Neural progenitor cell (in vitro differentiated cells): ENCODE measurements at regions not wholly inside any gene's neighbourhood (a gene's known extent, or its start where the extent isn't known, plus 50 kb on each side); places are given as distances from the start of the nearest gene placed in this dataset. TPM values are rescaled to one million over a fixed set of nuclear protein-coding genes. Genes with fewer than 3 reads are reported as not detected.

Experiments used
- DNase-seq: peaks from one replicate; pipeline ENCODE4 v3.0.0-alpha.2; 2016; ENCODE audit warnings: low spot score
- H2AFZ ChIP-seq: fragments of 200-600 bp; sonication (generic); replicated peaks from 2 replicates; pipeline ENCODE4 v1.6.1; 2016; ENCODE audit warnings: antibody characterized with exemption
- H3F3A ChIP-seq: fragments of 200-600 bp; sonication (generic); 2 replicates; pipeline ENCODE4 v1.6.1; 2016; ENCODE audit warnings: antibody characterized with exemption, low read depth
- H3K27ac ChIP-seq: fragments of 200-600 bp; sonication (generic); 2 replicates; pipeline ENCODE4 v1.5.1; 2016; ENCODE audit warnings: mild to moderate bottlenecking
- H3K27me3 ChIP-seq: fragments of 200-600 bp; sonication (generic); 2 replicates; pipeline ENCODE4 v1.6.1; 2016; ENCODE audit warnings: mild to moderate bottlenecking, moderate library complexity
- H3K36me3 ChIP-seq: fragments of 200-600 bp; sonication (generic); 2 replicates; pipeline ENCODE4 v1.5.1; 2016
- H3K4me1 ChIP-seq: fragments of 200-600 bp; sonication (generic); 2 replicates; pipeline ENCODE4 v1.6.1; 2016; ENCODE audit warnings: mixed run types
- H3K4me2 ChIP-seq: fragments of 200-600 bp; sonication (generic); 2 replicates; pipeline ENCODE4 v1.6.1; 2016
- H3K4me3 ChIP-seq: fragments of 200-600 bp; sonication (generic); 2 replicates; pipeline ENCODE4 v1.5.1; 2016
- H3K79me2 ChIP-seq: fragments of 200-600 bp; sonication (generic); 2 replicates; pipeline ENCODE4 v1.6.1; 2016; ENCODE audit warnings: low read depth
- H3K9ac ChIP-seq: fragments of 200-600 bp; sonication (generic); 2 replicates; pipeline ENCODE4 v1.6.1; 2016
- H3K9me3 ChIP-seq: fragments of 200-600 bp; sonication (generic); 2 replicates; pipeline ENCODE4 v1.5.1; 2016; ENCODE audit warnings: low read depth
- H4K20me1 ChIP-seq: fragments of 200-600 bp; sonication (generic); 2 replicates; pipeline ENCODE4 v1.6.1; 2016; ENCODE audit warnings: low read depth
- H3K27ac Mint-ChIP-seq: 3 replicates; pipeline ENCODE4 v1.8.0; 2021; ENCODE audit warnings: mixed read lengths
- H3K27me3 Mint-ChIP-seq: 2 replicates; pipeline ENCODE4 v1.8.0; 2022; ENCODE audit warnings: low read depth, mild to moderate bottlenecking, inconsistent platforms, moderate library complexity, mixed read lengths; ENCODE audit not compliant: insufficient read depth
- H3K36me3 Mint-ChIP-seq: 3 replicates; pipeline ENCODE4 v1.8.0; 2021; ENCODE audit warnings: mixed read lengths
- H3K4me1 Mint-ChIP-seq: 3 replicates; pipeline ENCODE4 v1.8.0; 2021; ENCODE audit warnings: mixed read lengths
- H3K4me3 Mint-ChIP-seq: 3 replicates; pipeline ENCODE4 v1.8.0; 2021; ENCODE audit warnings: mild to moderate bottlenecking, moderate library complexity, mixed read lengths
- H3K9me3 Mint-ChIP-seq: 3 replicates; pipeline ENCODE4 v1.8.0; 2020; ENCODE audit warnings: mixed read lengths
- CTCF ChIP-seq: fragments of 200-600 bp; sonication (generic); IDR thresholded peaks from 2 replicates; pipeline ENCODE4 v1.5.1; 2017; ENCODE audit warnings: antibody characterized with exemption, mild to moderate bottlenecking
- EZH2 ChIP-seq: fragments of 200-600 bp; sonication (generic); IDR thresholded peaks from 2 replicates; pipeline ENCODE4 v1.6.1; 2017; ENCODE audit warnings: antibody characterized with exemption, mild to moderate bottlenecking, moderate library complexity
- EZH2phosphoT487 ChIP-seq: fragments of 200-600 bp; sonication (generic); IDR thresholded peaks from 2 replicates; pipeline ENCODE4 v1.6.1; 2017; ENCODE audit warnings: antibody characterized with exemption
- small RNA-seq: library from RNA; depleted of rRNA; stranded (forward); fragments of <200 nt; gene quantifications from one replicate; pipeline ENCODE3, GENCODE V24; 2015

GRCh38 chr2:238793801-238794449 is 54.0 kb upstream of the TWIST2 start:
- Histone ChIP-seq H3K4me3 (no peak overlapping the region), H3K4me2 (no peak overlapping the region), H3K36me3 (no peaks in the 10 kb centered on the region), H3F3A (no peaks in the 10 kb centered on the region), H3K4me1 (no peaks in the 10 kb centered on the region), H4K20me1 (no peaks in the 10 kb centered on the region), H2AFZ (no peak overlapping the region), H3K27me3 (peaks cover 20% of the 10 kb centered on the region), H3K9me3 (no peaks in the 10 kb centered on the region), H3K27ac (no peak overlapping the region), H3K79me2 (no peaks in the 10 kb centered on the region), H3K9ac (no peak overlapping the region)
- Mint-ChIP-seq H3K27ac (no peak overlapping the region), H3K4me3 (no peak overlapping the region), H3K36me3 (no peaks in the 10 kb centered on the region), H3K9me3 (no peaks in the 10 kb centered on the region), H3K4me1 (peaks cover 19% of the 10 kb centered on the region), H3K27me3 (no peaks in the 10 kb centered on the region)
- TF ChIP-seq EZH2phosphoT487 (no peak), EZH2 (no peak), CTCF (no peak)
- no peak for DNase-seq

- H3K4me2 ChIP-seq = no peak overlapping the region
- Mint-ChIP-seq H3K4me1 (peaks cover 2% of the 10 kb centered on the region), H3K27me3 (no peaks in the 10 kb centered on the region), H3K27ac (no peak overlapping the region), H3K4me3 (no peak overlapping the region), H3K36me3 (no peaks in the 10 kb centered on the region), H3K9me3 (no peaks in the 10 kb centered on the region)
- no peak overlapping the region for H3K4me3 ChIP-seq
- no peak overlapping the region for H3K9ac ChIP-seq
- H3K36me3 ChIP-seq = no peaks in the 10 kb centered on the region
- H4K20me1 ChIP-seq = no peaks in the 10 kb centered on the region
- TF ChIP-seq EZH2phosphoT487 (no peak), CTCF (no peak), EZH2 (no peak)
- no peak overlapping the region for H3K27ac ChIP-seq
- H2AFZ ChIP-seq = no peak overlapping the region
- peaks cover 20% of the 10 kb centered on the region for H3K27me3 ChIP-seq
- no peak for DNase-seq
- no peaks in the 10 kb centered on the region for H3K9me3 ChIP-seq
- H3F3A ChIP-seq = no peaks in the 10 kb centered on the region
- no peaks in the 10 kb centered on the region for H3K4me1 ChIP-seq
- H3K79me2 ChIP-seq = no peaks in the 10 kb centered on the region
These were observed 51.5 kb upstream of the TWIST2 start for GRCh38 chr2:238796223-238796885.

GRCh38 chr2:238797537-238797936 is 50.3 kb upstream of the TWIST2 start:
- Mint-ChIP-seq H3K27ac (no peak overlapping the region), H3K4me1 (no peaks in the 10 kb centered on the region), H3K9me3 (no peaks in the 10 kb centered on the region), H3K4me3 (no peak overlapping the region), H3K27me3 (no peaks in the 10 kb centered on the region), H3K36me3 (no peaks in the 10 kb centered on the region)
- Histone ChIP-seq H3K4me2 (no peak overlapping the region), H3K27me3 (peaks cover 20% of the 10 kb centered on the region), H3K9ac (no peak overlapping the region), H3K36me3 (no peaks in the 10 kb centered on the region), H3K9me3 (no peaks in the 10 kb centered on the region), H3K27ac (no peak overlapping the region), H3K79me2 (no peaks in the 10 kb centered on the region), H3F3A (no peaks in the 10 kb centered on the region), H3K4me1 (no peaks in the 10 kb centered on the region), H3K4me3 (no peak overlapping the region), H4K20me1 (no peaks in the 10 kb centered on the region), H2AFZ (no peak overlapping the region)
- TF ChIP-seq EZH2phosphoT487 (no peak), EZH2 (no peak), CTCF (no peak)
- no peak for DNase-seq

Small RNA genes lying in the stretch of these regions (small RNA-seq; reads per million reads assigned to genes)
- not detected for gene AC113618.1
